Activated CD8-positive, alpha-beta memory T cell treated with anti-CD3 and anti-CD28 coated beads, Interleukin-2, amount 50 U/mL, for 4 hours (primary cell): ENCODE measurements at regions not wholly inside any gene's neighbourhood (a gene's known extent, or its start where the extent isn't known, plus 50 kb on each side); places are given as distances from the start of the nearest gene placed in this dataset.
"Not testable (repeated sequence)": the region's sequence is repeated elsewhere in the genome, so short reads cannot be mapped to it uniquely, and the experiment has no call there.

Experiments
- DNase-seq: peaks from one replicate; pipeline ENCODE4 v3.0.0-alpha.2; 2020

DNA sequence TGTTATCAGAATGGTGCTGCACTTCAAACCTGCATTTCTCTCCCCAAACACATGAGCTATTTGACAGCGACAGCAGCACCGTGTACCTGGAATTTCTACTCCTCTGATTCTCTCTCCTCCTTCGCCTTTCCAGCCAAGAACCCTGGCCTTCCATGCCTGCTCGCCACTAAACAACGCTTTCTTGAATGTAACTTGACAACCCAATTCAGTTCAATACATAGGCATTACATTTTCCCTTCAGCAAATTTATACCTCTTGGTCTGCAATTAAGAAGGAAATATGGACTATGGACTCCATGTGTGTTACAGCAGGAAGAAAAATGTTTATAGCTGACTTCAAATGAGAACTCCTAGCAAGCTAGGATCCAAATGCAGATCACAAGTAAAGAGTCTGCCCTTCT is 162.6 kb upstream of the AUTS2 start:
- DNase-seq, result no peak

DNA sequence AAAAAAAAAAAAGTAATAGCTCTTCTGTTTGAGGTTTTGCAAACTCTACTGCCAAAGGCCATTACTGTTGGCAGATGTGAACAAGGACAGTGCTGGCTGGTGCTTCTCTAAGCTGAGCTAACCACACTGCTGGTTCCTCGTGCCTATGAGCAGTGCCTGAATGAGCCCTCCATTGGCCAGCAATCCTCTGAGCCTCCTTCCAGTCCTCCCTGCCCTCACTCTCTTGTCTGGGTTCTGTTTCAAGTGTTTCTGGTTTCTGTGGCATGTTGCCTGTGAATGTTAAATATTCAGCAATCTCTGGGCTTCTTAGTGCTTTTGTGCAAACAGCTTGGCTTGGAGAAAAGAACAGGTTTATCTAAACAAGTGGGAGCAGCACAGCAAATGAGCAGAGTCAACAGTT is 161.3 kb upstream of the AUTS2 start:
- no peak for DNase-seq

- DNase-seq, result no peak
Observed at GRCh38 chr7:69438584-69439412, 159.5 kb upstream of the AUTS2 start.

DNA sequence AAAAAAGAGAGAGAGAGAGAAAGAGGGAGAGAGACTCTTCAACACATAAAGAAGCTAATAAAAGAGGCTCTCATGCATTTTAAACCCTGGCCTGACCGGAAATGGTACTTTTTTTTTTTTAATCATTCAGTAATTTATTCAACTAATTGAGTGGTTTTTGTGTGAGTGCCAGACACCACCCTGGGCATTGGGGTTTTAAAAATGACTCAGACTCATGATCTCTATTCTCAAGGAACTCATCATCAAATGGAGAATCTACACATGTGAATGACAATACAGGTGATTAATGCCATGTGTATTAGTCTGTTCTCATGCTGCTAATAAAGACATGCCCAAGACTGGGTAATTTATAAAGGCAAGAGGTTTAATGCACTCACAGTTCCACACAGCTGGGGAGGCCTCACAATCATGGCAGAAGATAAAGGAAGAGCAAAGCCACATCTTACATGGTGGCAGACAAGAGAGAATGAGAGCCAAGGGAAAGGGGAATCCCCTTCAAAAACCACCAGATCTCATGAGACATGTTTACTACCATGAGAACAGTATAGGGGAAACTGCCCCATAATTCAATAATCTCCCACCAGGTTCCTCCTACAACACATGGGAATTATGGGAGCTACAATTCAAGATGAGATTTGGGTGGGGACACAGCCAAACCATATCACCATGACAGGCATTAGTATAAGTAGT is 158.5 kb upstream of the AUTS2 start:
- DNase-seq, result no peak

- DNase-seq, result no peak
Observed at GRCh38 chr7:69440976-69441375, 157.3 kb upstream of the AUTS2 start.

GRCh38 chr7:69443136-69443535 is 155.1 kb upstream of the AUTS2 start:
- no peak for DNase-seq

DNA sequence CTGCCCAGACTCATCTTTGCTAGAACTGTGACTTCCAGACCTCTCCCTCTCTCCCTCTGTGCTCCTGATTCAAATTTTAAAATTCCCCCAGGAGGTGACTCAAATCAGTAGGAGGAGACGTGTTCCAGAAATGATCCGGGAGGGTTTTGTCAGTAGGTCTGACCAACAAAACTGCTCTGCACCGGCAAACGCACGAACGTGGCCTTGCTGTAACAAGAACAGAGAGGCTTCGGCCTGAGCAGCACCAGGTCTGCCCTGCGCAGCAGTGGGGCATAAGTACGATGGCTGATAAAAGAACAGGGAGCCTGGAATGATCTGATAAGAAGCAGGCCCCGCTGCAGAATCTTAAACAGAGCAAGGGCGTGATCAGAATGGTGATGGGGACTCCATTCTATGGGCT is 152.7 kb upstream of the AUTS2 start:
- no peak for DNase-seq

GRCh38 chr7:69446213-69446612 is 152.1 kb upstream of the AUTS2 start:
- not testable (repeated sequence) for DNase-seq

- no peak for DNase-seq
Observed at GRCh38 chr7:69448071-69448470, 150.2 kb upstream of the AUTS2 start.

GRCh38 chr7:69450456-69450855 is 147.8 kb upstream of the AUTS2 start:
- no peak for DNase-seq

- DNase-seq, result no peak
Observed at GRCh38 chr7:69451715-69452114, 146.6 kb upstream of the AUTS2 start.

- DNase-seq, result no peak
Observed at GRCh38 chr7:69452797-69453196, 145.5 kb upstream of the AUTS2 start.

DNA sequence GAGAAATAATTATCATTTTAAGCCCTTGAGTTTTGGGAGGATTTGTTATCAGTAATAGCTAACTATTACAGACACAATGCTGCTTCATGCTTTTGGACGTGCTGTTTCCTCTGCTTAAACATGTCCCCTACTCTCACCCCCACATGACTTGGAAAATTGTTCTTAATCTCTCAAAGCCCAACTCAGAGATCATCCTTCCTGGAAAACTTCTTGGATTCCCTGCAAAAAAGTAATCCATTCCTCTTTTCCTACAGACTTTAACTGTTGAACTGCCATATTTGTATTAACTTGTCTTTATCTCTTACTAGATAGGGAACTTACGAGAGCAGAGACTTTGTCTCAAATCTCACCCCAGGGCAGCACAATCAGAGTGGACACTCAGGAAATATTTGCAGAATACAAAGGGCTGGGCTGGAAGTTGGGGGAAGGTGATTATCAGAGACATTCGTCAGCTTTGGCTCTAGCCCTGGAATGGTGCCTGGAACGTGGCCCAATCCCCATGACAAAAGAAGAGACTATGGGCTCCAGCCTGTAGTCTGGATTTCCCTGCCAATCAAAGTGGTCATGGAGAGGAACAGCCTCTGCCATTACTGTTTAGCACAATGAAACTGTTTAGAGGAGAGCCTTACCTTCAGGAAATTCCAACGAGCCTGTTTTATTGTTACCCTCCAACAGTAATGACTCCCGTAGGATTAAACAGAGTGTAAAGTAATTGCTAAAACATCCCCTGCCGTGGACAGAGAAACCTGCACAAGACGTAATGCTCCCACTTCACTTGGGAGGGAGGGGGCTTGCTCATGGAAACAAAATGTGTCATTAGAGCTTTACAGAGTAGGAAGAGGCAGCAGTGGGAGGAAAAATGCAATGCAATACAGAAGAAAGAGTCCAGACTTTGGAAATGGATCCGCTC is 140.4 kb upstream of the AUTS2 start:
- DNase-seq, result no peak

- DNase-seq, result no peak
Observed at GRCh38 chr7:69464035-69464434, 134.2 kb upstream of the AUTS2 start.

DNA sequence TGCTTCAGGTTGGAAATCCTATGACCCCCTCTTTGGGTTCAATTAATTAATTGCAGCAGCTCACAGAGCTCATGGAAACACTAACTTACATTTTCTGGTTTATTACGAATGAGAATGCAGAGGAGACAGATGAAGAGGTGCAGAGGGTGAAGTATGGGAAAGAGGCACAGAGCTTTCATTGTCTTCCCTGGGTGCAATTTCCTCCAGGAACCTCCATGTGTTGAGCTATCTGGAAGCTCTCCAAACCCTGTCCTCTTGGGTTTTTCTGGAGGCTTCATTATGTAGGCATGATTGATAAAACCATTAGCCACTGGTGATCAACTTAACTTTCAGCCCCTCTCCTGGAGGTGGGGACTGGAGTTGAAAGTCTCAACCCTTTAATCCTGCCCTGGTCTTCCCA is 133.0 kb upstream of the AUTS2 start:
- no peak for DNase-seq

- no peak for DNase-seq
Observed at GRCh38 chr7:69467826-69468225, 130.4 kb upstream of the AUTS2 start.

GRCh38 chr7:69476416-69476815 is 121.9 kb upstream of the AUTS2 start:
- no peak for DNase-seq

DNA sequence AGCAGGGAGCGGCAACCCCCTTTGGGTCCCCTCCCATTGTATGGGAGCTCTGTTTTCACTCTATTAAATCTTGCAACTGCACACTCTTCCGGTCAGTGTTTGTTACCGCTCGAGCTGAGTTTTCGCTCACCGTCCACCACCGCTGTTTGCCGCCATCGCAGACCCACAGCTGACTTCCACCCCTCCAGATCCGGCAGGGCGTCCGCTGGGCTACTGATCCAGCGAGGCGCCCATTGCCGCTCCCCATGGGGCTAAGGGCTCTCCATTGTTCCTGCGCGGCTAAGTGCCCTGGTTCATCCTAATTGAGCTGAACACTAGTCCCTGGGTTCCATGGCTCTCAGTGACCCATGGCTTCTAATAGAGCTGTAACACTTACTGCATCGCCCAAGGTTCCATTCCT is 115.6 kb upstream of the AUTS2 start:
- no peak for DNase-seq

DNA sequence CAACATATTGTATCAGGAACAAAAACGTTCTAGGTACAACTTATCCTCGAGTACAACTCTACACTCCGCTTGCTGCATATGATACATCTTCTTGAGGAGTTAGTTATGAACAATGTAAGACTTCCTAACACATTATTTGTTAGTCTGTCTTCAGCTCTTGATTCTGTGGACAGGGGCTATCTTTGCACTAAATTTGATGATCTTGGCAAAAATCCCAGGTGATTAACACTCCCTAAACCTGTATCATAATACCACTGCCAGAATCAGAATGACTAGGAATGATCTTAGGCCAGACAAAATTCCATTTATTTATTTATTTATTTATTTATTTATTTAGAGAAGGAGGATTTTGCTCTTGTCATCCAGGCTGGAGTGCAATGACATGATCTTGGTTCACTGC is 108.7 kb upstream of the AUTS2 start:
- no peak for DNase-seq

GRCh38 chr7:69498671-69499070 is 99.6 kb upstream of the AUTS2 start:
- DNase-seq, result no peak

DNA sequence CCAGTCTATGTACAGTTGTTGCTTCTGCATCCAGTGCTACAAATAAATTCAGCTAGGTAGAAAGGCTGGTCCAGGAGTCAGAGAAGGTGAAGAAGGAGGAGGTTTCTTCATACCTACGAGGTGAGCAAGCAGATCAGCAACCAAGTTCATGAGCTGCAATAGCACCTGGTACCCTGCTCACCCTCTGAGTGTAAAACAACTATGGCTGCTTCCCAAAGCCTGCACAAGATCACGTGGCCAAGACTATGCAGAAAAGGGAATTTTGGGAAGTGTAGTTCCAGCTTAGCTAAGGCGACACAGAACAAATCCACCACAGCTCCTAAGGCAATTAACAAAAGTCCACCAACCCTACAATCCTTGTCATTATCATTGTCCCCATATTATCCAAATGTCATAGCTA is 95.9 kb upstream of the AUTS2 start:
- DNase-seq, result no peak

GRCh38 chr7:69504733-69505420 is 93.4 kb upstream of the AUTS2 start:
- DNase-seq, result no peak

DNA sequence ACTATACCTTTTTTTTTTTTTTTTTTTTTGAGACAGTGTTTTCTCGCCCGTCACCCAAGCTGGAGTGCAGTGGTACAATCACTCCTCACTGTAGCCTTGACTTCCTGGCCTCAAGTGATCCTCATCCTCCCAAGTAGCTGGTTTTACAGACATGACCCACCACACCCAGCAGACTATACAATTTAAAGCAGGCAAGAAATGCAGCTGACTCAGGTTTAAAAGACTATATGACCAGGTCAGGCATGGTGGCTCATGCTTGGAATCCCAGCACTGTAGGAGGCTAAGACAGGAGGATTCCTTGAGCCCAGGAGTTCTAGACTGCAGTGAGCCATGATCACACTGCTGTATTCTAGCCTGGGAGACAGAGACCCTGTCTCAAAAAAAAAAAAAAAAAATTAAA is 89.5 kb upstream of the AUTS2 start:
- DNase-seq, result no peak
